PC-3 (cell line): ENCODE measurements at regions not wholly inside any gene's neighbourhood (a gene's known extent, or its start where the extent isn't known, plus 50 kb on each side); places are given as distances from the start of the nearest gene placed in this dataset.
A peak's percentile ranks its signal among the peaks of the same experiment; 100 is the strongest.

ENCODE experiments used
- ATAC-seq: fragments of 200-7000 bp; cut with Tn5 transposase; 2 replicates; pipeline ENCODE4 v1.9.1; 2020; ENCODE audit warnings: mild to moderate bottlenecking, moderate library complexity
- BruUV-seq: library from RNA; stranded (reverse); fragments of 400-500 nt; replicated peaks from 2 replicates; lab custom pipeline; 2021; lab: Mats Ljungman, UMichigan
- CTCF ChIA-PET: fragments of 300-600 bp; sonication (Branson Sonifier 250); formaldehyde crosslinking; loops from one replicate; lab custom pipeline; 2022; ENCODE audit warnings: antibody characterized with exemption; lab: Charles Lee
- POLR2A ChIA-PET: fragments of 300-600 bp; sonication (Branson Sonifier 250); formaldehyde crosslinking; loops from one replicate; lab custom pipeline; 2022; ENCODE audit warnings: antibody characterized with exemption; ENCODE audit not compliant: unreplicated experiment; lab: Charles Lee
- DNase-seq: peaks from one replicate; pipeline ENCODE4 v3.0.0-alpha.2; 2015
- H2AFZ ChIP-seq: fragments of 300-600 bp; sonication (generic); 2 replicates; pipeline ENCODE4 v1.6.0; 2016; ENCODE audit warnings: antibody characterized with exemption, low read length
- H3F3A ChIP-seq: fragments of 300-600 bp; sonication (generic); one replicate; pipeline ENCODE4 v1.6.0; 2017; ENCODE audit warnings: antibody characterized with exemption, low read length, control low read depth, mild to moderate bottlenecking; ENCODE audit not compliant: unreplicated experiment
- H3K27ac ChIP-seq: fragments of 300-600 bp; sonication (generic); 2 replicates; pipeline ENCODE4 v1.5.1; 2016; ENCODE audit warnings: mild to moderate bottlenecking, low read length
- H3K27me3 ChIP-seq: fragments of 300-600 bp; sonication (generic); 2 replicates; pipeline ENCODE4 v1.6.1; 2016; ENCODE audit warnings: low read length, mixed read lengths
- H3K36me3 ChIP-seq: fragments of 300-600 bp; sonication (generic); 2 replicates; pipeline ENCODE4 v1.6.1; 2016; ENCODE audit warnings: low read depth, mixed run types, low read length, mixed read lengths
- H3K4me1 ChIP-seq: fragments of 300-600 bp; sonication (generic); 2 replicates; pipeline ENCODE4 v1.5.1; 2016; ENCODE audit warnings: low read length; ENCODE audit not compliant: insufficient read depth
- H3K4me2 ChIP-seq: fragments of 300-600 bp; sonication (generic); 2 replicates; pipeline ENCODE4 v1.6.0; 2016; ENCODE audit warnings: low read length
- H3K4me3 ChIP-seq: fragments of 300-600 bp; sonication (generic); 2 replicates; pipeline ENCODE4 v1.5.1; 2016; ENCODE audit warnings: mild to moderate bottlenecking, low read length, mixed read lengths
- H3K79me2 ChIP-seq: fragments of 300-600 bp; sonication (generic); 2 replicates; pipeline ENCODE4 v1.6.1; 2017; ENCODE audit warnings: low read length, mixed read lengths
- H3K9ac ChIP-seq: fragments of 300-600 bp; sonication (generic); 2 replicates; pipeline ENCODE4 v1.6.0; 2016; ENCODE audit warnings: mild to moderate bottlenecking, low read length
- H3K9me2 ChIP-seq: fragments of 300-600 bp; sonication (generic); replicated peaks from 2 replicates; pipeline ENCODE4 v1.6.1; 2016; ENCODE audit warnings: mixed run types, low read length, mixed read lengths
- H3K9me3 ChIP-seq: fragments of 300-600 bp; sonication (generic); 2 replicates; pipeline ENCODE4 v1.6.1; 2016; ENCODE audit warnings: low read length, mixed read lengths
- H4K20me1 ChIP-seq: fragments of 300-600 bp; sonication (generic); 2 replicates; pipeline ENCODE4 v1.6.1; 2016; ENCODE audit warnings: low read length, mixed read lengths
- CTCF ChIP-seq: fragments of 300-600 bp; sonication (generic); conservative IDR thresholded peaks from 2 replicates; pipeline ENCODE4 v1.5.1; 2017; ENCODE audit warnings: antibody characterized with exemption, low read depth, mild to moderate bottlenecking, low read length
- EZH2 ChIP-seq: fragments of 300-600 bp; sonication (generic); IDR thresholded peaks from one replicate; pipeline ENCODE4 v1.6.1; 2017; ENCODE audit warnings: antibody characterized with exemption, mild to moderate bottlenecking, low read length; ENCODE audit not compliant: unreplicated experiment
- EZH2phosphoT487 ChIP-seq: fragments of 300-600 bp; sonication (generic); IDR thresholded peaks from 2 replicates; pipeline ENCODE4 v1.6.1; 2018; ENCODE audit warnings: mild to moderate bottlenecking, antibody characterized with exemption, low read length, borderline replicate concordance
- intact Hi-C: fragments of 100-400 bp; cut with micrococcal nuclease; formaldehyde crosslinking; loops from 2 replicates; pipeline ENCODE4 v1.9.0; 2023

DNA sequence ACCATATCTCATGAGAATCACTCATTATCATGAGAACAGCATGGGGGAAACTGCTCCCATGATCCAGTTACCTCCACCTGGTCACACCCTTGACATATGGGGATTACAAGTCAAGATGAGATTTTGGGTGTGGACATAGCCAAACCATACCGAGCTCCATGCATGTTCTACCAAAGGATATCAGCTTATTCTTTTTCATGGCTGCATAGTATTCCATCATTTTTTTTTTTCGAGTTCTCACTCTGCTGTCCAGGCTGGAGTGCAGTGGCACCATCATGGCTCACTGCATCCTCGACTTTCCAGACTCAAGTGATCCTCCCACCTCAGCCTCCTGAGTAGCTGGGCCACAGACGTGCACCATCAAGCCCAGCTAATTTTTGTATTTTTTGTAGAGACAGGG is 668.3 kb downstream of the GATA3 start:
- no peaks in the 10 kb centered on the region for H3K9me2 ChIP-seq
- no peaks in the 10 kb centered on the region for H3K36me3 ChIP-seq
- no TSS peak for BruUV-seq
- no peaks in the 10 kb centered on the region for H3K9me3 ChIP-seq
- H3F3A ChIP-seq: no peaks in the 10 kb centered on the region
- no peak overlapping the region for H3K9ac ChIP-seq
- peaks cover 23% of the 10 kb centered on the region; the same call in 1 of the 2 replicates for H3K4me1 ChIP-seq
- intact Hi-C loops: no loop called here
- H3K4me2 ChIP-seq: no peak overlapping the region
- no peaks in the 10 kb centered on the region for H3K79me2 ChIP-seq
- ATAC-seq: no peak
- H4K20me1 ChIP-seq: no peaks in the 10 kb centered on the region
- H3K27ac ChIP-seq: no peak overlapping the region
- no peak overlapping the region for H3K4me3 ChIP-seq
- TF ChIP-seq EZH2 (no peak), CTCF (no peak), EZH2phosphoT487 (no peak)
- ChIA-PET POLR2A (no interaction called here), CTCF (no interaction called here)
- H3K27me3 ChIP-seq: no peaks in the 10 kb centered on the region
- H2AFZ ChIP-seq: no peak overlapping the region
- DNase-seq: no peak

DNA sequence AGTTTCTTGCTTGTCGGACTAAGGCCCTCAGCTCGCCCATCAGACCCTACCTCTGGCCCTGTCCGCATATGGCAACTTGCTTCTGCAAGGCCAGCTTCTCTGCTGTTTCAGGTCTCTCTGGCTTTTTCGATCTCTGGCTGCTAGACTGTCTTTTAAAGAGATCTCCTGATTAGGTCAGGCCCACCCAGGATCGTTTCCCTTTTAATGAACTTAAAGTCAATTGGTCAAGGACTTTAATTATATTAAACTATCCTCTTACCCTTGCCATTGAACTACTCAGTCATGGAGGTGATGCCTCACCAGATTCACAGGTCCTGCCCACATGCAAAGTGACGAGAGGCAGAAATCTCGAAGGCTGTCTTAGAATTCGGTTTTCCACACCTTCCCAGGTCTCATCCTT is 670.9 kb downstream of the GATA3 start:
- intact Hi-C loops: no loop called here
- H3K27ac ChIP-seq: peak overlapping the region; percentile 40
- CTCF ChIA-PET: no interaction called here

More for the DNA sequence above, 670.9 kb downstream of the GATA3 start:
- Histone ChIP-seq H3K9me3 (no peaks in the 10 kb centered on the region), H3K9me2 (no peaks in the 10 kb centered on the region), H3K4me2 (no peak overlapping the region; the same call in 1 of the 2 replicates), H3K4me1 (peaks cover 23% of the 10 kb centered on the region; the same call in 1 of the 2 replicates), H4K20me1 (no peaks in the 10 kb centered on the region), H3F3A (no peaks in the 10 kb centered on the region), H3K79me2 (no peaks in the 10 kb centered on the region), H3K27me3 (peaks cover 5% of the 10 kb centered on the region; the same call in 1 of the 2 replicates), H3K4me3 (no peak overlapping the region), H2AFZ (no peak overlapping the region), H3K36me3 (no peaks in the 10 kb centered on the region), H3K9ac (no peak overlapping the region)
- no TSS peak for BruUV-seq
- TF ChIP-seq CTCF (no peak), EZH2 (no peak), EZH2phosphoT487 (no peak)
- no peak for ATAC-seq
- no peak for DNase-seq
- POLR2A ChIA-PET: no interaction called here
